ENCODE measurements at regions not wholly inside any gene's neighbourhood (a gene's known extent, or its start where the extent isn't known, plus 50 kb on each side); places are given as distances from the start of the nearest gene placed in this dataset.
"Not testable (repeated sequence)": the region's sequence is repeated elsewhere in the genome, so short reads cannot be mapped to it uniquely, and the experiment has no call there.

GRCh38 chr1:30090162-30090820 is 633.1 kb downstream of the MATN1 start:
- no peak for DNase-seq (ENCODE audit: low read depth)

GRCh38 chr1:30089024-30089430 is 634.4 kb downstream of the MATN1 start:
- no peak for DNase-seq (ENCODE audit: low read depth)

GRCh38 chr1:30088594-30088993 is 634.8 kb downstream of the MATN1 start:
- no peak for DNase-seq (ENCODE audit: low read depth)

GRCh38 chr1:30087465-30087864 is 635.9 kb downstream of the MATN1 start:
- DNase-seq (ENCODE audit: low read depth) = no peak

- no peak for DNase-seq (ENCODE audit: low read depth)
Measured at GRCh38 chr1:30085811-30086770, 637.3 kb downstream of the MATN1 start.

- DNase-seq (ENCODE audit: low read depth) = no peak
Measured at GRCh38 chr1:30084909-30085571, 638.3 kb downstream of the MATN1 start.

GRCh38 chr1:30083800-30084464 is 639.5 kb downstream of the MATN1 start:
- DNase-seq (ENCODE audit: low read depth) = peak; percentile 46

- DNase-seq (ENCODE audit: low read depth) = no peak
Measured at GRCh38 chr1:30081379-30082102, 641.8 kb downstream of the MATN1 start.

- not testable (repeated sequence) for DNase-seq (ENCODE audit: low read depth)
Measured at GRCh38 chr1:30075916-30076315, 647.5 kb downstream of the MATN1 start.

GRCh38 chr1:30068787-30069472 is 654.5 kb downstream of the MATN1 start:
- no peak for DNase-seq (ENCODE audit: low read depth)

- no peak for DNase-seq (ENCODE audit: low read depth)
Measured at GRCh38 chr1:30064547-30064946, 658.8 kb downstream of the MATN1 start.

- no peak for DNase-seq (ENCODE audit: low read depth)
Measured at GRCh38 chr1:30063621-30064280, 659.6 kb downstream of the MATN1 start.

- no peak for DNase-seq (ENCODE audit: low read depth)
Measured at GRCh38 chr1:30061292-30062220, 661.8 kb downstream of the MATN1 start.

GRCh38 chr1:30060738-30061137 is 662.6 kb downstream of the MATN1 start:
- DNase-seq (ENCODE audit: low read depth) = no peak

GRCh38 chr1:30058970-30059369 is 664.4 kb downstream of the MATN1 start:
- peak; percentile 58 for DNase-seq (ENCODE audit: low read depth)

GRCh38 chr1:30054126-30054525 is 669.3 kb downstream of the MATN1 start:
- DNase-seq (ENCODE audit: low read depth) = no peak

GRCh38 chr1:30052178-30052577 is 671.2 kb downstream of the MATN1 start:
- no peak for DNase-seq (ENCODE audit: low read depth)

GRCh38 chr1:30051777-30052176 is 671.6 kb downstream of the MATN1 start:
- no peak for DNase-seq (ENCODE audit: low read depth)

- no peak for DNase-seq (ENCODE audit: low read depth)
Measured at GRCh38 chr1:30049748-30050296, 673.6 kb downstream of the MATN1 start.
